NCI-H146 (cell line): ENCODE measurements at regions not wholly inside any gene's neighbourhood (a gene's known extent, or its start where the extent isn't known, plus 50 kb on each side); places are given as distances from the start of the nearest gene placed in this dataset.

ENCODE experiments used
- DNase-seq: peaks from one replicate; lab custom pipeline; 2025; lab: John Stamatoyannopoulos, UW

DNA sequence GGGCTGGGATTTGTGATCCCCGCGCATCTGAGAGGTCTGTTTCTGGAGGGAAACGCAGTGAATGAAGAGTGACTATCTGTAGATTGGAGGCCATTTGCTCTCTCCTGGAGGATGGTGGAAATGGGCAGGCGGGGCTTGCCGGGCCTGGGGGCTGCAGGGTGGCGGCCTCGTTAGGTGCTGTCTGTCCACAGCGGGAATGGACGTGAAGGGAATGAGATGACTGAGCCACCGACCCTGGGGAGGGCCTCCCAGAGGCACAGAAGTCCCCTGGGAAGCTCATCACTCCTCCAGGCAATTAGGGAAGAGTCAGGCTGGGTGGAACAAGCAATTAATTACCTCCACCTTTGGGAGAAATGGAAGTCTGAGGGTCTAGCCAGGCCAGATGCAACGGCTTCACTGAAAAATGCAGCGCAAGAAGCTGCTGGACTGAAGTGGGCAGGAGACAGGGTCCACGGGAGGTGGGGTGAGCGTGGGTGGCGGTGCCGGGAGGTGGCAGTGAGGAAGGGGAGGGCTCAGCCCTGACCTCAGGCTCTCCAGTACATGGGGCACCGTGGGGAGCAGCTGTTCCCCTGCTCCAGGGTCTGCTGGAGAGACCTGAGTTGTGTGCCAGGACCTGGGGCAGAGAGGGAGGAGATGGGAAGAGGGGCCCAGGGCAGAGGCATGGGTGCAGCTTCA, 524.5 kb downstream of the BRD1 start:
- DNase-seq: no peak

DNA sequence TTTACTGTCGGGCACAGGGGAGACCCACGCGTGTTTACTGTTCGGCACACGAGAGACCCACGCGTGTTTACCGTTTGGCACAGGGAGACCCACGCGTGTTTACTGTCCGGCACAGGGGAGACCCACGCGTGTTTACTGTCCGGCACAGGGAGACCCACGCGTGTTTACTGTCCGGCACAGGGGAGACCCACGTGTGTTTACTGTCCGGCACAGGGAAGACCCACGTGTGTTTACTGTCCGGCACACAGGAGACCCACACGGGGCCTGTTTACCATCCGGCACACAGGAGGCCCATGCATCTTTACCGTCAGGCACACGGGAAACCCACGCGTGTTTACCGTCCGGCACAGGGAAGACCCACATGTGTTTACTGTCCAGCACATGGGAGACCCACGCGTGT, 525.1 kb downstream of the BRD1 start:
- no peak for DNase-seq

DNA sequence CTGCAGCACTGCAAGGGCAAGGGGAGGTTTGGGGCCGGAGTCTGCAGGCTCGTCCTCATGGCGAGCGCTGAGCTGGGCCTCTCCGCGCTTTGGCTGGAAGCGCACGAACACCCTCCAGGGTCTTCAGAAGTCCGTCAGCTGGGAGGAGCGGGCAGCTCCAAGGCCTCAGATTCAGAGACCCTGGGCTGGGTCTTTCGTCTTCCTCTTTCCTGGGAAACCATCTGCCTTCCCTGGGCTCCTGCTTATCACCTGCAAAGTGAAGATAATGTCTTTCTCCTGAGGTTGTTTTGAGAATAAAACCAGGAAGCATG, 525.6 kb downstream of the BRD1 start:
- DNase-seq: no peak

DNA sequence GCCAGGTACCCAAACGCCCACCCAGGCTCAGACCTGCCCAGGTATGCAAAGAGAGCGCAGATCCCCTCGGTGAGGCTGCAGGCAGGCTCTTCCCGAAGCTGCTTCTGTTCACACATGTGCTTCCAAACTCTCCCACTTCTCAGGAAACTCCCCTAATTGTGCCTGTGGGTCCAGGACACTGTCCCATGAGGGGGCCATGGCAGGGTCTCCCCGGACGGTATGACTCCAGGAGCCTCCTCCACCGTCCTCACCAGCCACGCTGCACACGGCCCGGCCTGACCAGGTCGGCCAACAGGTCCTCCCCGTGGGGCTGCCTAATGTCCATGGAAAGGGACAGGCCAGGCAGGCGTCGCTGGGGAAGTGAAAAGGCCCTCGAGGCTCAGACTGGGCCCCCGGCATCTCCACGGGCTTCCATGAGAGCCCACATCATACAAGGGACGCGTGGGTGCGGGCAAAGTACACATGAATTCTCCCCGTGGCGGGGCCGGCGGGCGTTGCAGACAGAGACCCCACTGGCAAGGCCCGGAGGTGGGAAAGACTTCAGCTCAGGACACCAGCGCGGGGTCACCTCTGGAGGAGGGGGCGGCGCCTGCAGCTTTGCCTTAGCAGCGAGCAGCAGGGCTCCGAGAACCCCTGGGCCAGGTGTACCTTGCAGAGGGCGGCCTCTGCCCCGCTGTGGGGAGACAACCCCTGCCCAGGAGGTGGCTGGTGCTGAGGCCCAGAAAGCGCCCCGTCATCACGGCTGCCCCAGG, 526.1 kb downstream of the BRD1 start:
- DNase-seq: no peak

DNA sequence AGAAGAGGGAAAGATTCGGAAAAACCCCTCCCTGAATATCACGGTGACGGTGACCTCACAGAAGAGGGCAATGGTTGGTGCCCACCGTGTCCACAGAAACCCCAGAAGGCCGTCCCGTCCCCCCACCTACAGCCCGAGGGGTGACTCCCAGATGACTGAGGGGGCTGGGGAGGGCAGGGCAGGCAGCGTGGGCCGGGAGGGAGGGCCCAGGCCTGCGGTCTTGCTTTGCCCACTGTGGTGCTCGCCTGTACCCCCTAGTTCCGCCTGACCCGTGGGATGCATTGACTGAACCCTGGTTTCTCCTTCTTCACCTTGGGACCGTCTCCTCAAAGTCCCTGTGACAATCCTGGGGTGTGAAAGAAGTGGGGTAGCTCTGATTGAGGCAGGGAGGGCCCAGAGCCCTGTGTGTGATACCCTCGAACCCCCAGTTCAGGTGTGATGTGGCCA, 526.7 kb downstream of the BRD1 start:
- DNase-seq: no peak

DNA sequence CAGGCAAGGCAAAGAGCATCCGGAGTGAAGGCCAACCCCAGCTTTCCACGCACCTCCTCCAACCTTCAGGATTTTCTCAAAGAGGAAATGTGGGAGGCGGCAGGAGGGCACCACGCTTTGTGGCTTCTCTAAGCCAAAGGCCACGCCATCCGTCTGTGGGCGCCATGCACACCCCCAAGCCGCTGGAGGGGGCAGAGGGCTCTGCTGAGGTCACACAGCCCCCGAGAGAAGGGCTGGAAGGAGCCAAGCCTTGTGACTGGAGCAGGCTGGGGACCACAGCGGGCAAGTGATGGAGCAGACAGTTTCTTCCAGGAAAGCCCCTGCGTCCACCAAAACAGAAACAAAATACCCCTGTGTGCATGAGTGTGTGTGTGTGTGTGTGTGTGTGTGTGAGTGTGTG, 527.4 kb downstream of the BRD1 start:
- no peak for DNase-seq

DNA sequence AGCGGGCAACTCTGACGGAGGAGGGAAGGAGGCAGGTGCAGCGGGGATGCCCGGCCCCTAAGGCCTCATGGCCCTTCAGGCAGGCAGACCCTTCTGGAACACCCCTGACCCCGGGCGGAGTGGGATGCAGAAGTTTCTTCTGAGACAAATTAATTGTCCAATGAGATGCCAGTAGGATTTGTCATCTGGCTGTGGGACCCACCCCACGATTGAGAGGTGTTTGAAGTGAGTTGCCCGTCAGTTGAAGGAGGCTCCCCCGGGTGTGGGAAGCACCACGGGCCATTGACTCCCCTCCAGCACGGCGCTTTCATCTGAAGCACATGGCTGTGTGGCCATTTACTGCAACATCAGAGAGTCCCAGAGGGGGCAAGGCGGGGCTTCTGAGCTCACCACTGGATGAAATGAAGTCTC, 527.8 kb downstream of the BRD1 start:
- no peak for DNase-seq

DNA sequence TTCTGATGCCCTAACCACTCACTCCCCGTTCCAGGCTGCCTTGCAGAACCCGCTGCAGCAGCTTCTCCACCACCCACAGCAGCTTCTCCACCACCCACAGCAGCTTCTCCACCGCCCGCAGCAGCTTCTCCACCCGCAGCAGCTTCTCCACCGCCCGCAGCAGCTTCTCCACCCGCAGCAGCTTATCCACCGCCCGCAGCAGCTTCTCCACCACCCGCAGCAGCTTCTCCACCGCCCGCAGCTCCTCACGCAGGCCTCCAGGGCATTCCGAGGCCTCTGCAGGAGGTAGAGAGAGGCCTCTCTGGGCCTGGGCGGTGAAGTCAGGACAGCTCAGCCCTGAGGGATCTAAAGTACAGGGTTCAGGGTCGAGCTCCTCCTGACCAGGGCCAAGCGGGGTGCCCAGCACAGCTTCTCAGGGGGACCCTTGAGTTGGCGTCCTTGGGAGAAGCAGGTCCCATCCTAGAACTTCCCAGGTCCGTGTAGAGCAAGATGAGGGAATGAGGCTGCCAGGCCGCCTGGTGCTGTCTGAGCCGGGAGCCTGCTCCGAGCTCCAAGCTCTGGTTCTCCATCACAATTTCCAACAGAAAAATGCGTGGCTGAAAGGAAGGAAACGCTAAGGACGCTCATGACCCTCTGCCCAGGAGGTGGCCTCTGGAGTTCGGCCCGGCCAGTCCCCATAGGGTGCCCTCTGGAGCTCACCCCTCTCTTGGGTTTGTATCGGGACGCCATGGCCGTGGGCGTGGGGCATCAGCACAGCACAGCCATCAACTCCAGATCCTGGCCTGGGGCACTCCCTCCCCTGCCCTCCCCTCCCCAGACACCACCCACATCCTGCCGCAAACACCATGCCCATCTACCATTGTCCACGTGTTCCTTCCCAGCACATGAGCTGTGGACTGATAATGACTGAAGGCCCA, 528.6 kb downstream of the BRD1 start:
- no peak for DNase-seq

DNA sequence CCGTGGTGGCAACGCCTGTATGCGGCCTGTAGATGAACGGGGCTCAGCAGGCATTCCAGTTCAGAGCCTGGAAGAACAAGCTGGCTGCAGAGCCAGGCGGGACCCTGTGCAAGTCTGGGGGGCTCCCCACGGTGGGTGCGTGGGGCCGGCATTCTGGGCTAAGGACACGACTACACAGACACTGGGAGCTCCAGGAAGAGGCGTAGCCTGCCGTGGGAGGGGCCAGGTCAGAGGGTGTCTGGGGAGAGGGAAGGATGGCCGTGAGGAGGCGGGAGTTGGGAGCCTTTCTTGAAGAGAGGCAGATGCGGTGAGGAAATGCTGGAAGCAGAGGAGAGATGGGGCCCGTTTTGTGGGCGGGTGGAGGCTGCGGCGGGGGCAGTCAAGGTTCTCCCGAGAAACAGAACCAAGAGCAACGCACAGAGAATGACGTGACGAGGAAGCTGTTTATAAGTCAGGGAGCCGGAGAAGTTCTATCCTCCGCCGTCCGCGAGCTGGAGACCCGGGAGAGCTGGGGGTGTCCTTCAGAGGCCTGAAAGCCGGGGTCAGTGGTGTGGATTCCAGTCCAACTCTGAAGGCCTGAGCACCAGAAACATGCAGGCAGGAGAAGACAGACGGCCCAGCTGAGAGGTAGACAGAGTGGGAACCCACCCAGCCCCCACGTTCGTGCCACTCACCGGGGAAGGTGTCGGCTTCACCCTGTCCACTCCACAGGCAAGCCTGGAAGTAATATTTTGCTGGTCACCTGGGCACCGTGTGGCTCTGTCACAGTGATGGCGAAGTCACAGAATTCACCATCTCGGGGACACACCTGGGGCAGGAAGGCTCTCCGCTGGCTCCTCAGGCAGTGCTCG, 529.6 kb downstream of the BRD1 start:
- DNase-seq: no peak

DNA sequence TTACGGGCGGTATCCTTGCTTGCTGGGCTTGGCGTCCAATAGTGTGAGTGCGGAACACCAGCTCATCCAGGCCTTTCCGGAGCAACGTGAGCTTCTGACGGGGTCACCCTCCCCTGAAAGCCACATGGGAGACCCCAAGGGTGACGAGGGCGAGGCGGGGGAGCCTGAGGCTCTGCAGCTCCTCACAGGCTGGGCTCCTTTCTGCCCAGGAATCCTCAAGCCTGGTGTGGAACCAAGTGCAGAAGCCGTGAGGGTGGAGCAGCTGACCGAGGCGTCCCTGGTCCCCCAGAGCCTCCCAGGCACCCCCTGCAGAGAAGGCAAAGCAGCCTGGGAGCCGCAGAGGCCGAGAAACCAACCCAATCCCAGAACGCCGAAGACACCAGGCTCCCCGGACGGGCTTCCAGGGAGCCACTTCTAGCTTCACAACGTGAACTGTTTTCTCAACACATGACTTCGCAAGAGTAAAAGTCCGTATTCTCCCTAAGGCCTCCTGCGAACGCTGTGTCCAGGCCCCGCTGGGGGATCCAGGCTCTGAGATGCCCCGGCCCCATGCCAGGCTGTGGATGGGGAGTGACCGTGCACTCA, 530.3 kb downstream of the BRD1 start:
- DNase-seq: no peak

DNA sequence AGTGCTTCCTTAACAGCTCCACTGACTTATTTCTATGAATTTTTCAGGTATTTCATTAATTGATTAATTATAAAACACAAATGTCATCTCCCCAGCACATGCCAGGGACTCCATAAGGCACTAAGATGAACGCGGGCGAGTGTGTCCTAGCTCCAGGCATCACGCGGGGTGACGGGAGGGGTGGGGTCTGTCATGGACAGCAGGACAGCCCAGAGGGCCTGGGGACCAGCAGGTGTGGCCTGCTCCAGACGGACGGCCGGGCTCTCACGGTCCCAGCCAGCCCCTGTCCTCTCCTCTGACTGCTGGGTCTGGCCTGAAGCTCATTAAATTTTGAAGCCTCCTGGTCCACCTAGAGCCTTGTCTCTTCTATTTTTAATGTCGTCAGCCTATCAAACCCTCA, 531.1 kb downstream of the BRD1 start:
- no peak for DNase-seq

DNA sequence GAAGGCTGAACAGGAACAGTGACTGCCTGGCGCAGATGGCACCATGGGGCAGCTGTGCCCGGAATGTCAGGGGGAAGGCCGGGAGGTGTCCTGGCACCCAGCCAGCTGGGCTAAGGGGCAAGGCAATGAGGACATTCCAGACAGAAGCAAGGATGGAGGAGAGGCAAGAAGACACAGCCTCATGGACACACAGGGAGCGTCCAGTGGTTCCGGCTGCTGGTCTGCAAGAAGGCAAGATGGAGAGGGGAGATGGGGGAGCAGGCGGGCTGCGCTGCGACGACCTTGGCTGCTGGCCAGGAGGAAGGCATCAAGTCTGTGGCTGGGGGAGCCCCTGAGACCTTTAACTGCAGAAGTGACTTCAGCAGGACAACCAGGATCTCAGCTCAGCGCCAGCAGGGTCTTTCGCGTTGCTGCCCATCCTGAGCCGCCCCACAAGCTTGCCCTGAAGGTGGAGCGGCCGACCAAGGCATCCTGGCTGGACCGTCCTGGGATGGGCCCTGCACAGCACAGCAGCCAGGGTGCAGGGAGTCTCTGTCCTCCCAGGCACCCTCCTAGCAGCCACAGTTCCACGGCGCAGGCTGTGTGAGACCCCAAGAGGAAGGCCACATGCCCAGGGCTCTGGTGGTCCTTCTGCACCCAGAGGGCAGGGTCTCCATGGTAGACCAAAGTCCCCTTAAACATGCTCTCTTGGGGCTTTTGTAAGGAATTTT, 531.7 kb downstream of the BRD1 start:
- DNase-seq: no peak

DNA sequence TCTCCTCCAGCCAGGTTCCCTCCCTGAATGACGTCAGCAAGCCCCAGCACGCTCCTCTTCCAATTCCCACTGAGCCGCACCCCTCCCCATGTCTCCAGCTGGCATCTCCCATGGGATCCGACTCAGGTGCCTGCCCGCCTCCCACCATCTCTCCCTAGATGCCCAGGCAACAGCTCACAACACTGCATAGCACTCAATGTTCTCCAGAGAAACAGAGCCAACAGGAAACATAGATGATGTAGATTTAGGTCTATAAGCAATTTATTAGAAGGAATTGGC, 532.3 kb downstream of the BRD1 start:
- no peak for DNase-seq

DNA sequence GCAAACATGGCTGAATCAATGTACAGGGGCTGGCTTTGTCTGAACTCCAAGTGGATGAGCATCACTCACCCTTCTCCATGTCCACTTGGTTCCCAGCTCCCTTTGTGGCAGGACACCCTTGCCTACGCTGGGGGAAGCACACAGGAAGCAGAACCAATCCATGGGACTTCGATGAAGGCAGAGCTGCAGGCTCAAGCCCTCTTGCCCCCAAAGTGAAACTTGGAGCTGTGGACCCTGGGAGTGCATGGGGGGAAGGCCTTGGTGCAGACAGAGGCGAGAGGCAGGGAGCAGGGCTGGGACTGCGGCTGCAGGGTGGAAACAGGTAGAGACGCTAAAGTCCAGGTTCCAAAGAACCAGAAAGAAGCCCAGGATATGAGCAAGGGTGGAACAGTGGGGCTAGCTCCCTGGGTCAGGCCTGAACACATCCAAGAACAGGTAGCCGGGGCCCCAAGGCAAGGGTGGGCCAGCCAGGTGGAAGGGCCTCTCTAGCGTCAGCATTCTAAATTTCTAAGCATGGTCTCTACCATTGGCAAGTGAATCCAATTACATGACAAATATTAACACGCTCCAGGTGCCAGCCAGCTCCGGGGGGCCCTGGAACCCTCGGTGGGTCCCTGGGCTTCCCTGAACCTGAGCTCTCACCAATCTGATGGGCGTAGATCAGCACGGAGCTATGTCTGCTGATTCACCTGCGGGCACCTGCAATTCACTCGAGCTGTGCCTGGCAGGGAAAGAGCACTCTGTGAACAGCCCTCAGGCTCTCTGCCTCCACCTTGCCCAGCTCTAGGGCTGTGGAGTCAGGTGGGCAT, 532.8 kb downstream of the BRD1 start:
- no peak for DNase-seq

DNA sequence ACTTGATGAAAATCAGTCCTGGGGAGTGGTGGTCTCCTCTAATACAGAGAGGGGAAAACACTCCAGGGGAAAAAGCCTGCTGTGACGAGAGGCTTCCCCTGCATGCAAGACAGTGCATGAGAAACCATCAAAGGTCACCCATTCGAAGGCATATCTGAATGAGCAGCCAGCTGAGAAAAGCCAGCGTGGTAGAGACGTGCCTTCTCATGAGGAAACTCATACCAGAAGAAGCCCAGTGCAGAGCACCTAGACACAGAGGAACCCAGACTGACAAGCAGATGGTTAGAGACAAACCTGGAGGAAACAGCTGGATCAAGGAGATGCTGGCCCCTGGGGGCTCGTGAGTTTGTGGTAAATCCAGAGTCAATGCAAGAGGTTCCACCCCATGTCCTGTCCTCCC, 534.8 kb downstream of the BRD1 start:
- no peak for DNase-seq

DNA sequence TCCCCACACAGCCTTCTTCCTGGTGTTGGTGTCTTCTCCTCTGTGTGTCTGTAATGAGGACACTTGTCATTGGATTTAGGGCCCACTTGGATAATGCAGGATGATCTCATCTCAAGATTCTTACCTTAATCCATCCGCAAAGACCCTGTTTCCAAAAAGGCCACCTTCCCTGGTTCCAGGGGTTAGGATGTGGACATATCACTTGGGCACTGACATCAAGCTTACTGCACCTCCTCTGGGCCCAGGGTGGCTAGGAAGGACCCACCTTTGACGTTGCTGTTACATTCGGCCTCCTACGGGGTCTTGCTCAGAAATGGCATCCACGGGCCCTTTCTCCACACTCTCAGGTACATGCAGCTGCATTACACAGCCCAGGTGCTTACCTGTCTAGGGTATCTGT, 535.9 kb downstream of the BRD1 start:
- no peak for DNase-seq

DNA sequence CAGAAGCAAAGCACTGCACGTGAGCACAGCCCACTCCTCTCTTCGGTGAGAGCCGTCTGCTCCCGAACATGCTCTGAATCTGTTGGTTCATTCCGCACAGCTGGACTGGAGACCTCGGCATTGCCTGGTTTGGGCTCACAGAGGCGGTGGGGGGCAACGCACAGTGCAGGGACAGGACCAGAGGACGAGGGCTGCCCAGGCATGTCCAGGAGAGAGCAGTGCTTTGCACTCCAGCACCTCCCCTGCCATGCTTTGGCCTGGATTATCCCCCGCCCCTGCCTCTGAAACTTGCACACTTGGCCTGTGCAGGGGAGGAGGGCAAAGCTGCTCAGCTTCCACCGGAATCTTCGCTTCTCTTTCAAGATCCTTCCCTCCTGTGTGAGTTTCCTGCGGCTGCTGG, 536.5 kb downstream of the BRD1 start:
- DNase-seq: no peak

DNA sequence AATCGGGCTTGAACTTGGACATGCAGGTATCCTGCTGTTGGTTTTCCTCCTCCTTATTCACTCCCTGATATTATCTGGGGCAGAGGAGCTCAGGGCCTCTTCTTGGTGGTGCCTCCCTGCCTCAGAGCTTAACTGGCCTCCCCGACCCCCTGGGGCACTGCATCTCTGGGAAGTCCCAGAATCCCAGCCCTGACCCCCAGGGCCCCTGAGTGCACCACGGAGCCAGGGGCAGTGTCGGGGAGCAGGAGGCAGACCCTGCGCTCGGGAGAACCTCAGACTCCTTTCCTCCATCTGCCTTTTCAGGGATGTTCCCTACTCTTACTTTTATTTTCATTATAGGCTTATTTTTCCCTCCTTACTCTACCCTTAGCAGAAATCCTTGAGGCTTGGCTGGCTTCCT, 537.0 kb downstream of the BRD1 start:
- DNase-seq: no peak

DNA sequence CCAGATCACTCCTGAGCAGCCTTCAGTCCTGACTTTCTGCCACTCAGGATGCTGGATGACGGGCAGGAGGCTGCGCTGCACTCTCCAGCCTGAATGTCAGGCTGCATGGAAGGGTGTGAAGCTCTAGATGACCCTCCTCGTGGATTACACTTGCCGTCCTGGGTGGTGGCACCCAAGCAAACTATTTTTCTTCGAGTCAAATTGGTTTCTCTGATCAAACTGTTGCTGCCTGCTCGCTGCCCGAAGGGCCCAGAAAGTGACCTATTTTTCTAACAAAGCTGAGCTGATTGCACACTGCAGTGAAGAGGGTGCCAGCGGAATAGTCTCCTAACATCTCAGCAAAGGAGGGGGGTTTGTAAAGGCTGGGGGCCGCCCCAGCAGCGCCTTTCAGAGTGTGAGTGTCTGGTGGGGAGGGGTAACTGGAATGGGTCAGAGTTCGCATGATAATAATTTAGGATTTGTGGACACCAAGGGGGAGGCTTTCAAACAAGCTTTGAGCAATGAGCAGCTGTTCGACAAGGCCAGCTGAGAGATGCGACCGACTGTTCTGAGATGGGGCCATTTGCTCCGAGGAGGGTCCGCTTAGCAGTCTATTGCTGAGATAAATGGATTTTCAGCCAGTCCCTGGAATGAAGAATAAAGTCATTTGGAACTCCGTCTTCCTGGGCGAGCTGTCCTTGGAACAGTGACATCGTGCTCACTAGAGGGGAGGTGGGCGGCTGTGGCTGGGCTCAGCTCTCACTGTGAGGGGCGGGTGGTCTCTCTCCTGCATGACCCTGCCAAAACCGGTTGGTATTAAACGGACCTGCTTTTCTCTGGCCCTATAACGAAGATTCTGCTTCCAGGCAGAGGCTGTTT, 537.6 kb downstream of the BRD1 start:
- no peak for DNase-seq
